GM19438 (cell line): ENCODE measurements at regions not wholly inside any gene's neighbourhood (a gene's known extent, or its start where the extent isn't known, plus 50 kb on each side); places are given as distances from the start of the nearest gene placed in this dataset.

Experiments used
- ATAC-seq: cut with Tn5 transposase; IDR thresholded peaks from one replicate; pipeline ENCODE4 v1.9.1; 2021; ENCODE audit warnings: low read depth; ENCODE audit not compliant: unreplicated experiment

DNA sequence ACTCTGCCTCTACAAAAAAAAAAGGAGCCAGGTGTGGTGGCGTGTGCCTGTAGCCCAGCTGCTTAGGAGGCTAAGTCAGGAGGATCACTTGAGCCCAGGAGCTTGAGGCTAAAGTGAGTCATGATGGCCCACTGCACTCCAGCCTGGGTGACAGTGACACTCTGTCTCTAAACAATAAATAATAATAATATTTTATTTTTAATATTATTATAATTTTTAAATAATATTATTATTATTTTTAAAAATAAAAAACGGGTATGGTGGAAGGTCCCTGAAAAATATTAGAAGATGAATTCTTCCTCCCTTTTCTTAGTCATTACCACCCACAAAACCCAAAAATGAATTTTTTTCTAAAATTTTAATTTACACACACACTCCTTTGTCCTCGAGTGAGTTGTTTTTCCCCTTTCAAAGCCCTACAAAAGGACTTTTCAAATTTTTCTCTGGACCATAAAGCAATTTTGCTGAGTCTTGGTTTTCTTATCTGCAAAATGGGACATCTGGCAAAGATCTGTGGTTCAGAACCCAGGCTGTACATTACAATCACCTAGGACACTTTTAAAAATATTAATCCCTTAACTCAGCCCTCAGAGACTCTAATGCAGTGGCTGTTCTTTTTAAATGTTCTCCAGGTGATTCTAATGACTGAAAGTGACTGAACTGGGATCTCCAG, 174.0 kb upstream of the NEBL start:
- ATAC-seq, result no peak

- ATAC-seq, result no peak
Observed at GRCh38 chr10:21069929-21070700, 173.0 kb upstream of the NEBL start.

GRCh38 chr10:21069278-21069677, 172.2 kb upstream of the NEBL start:
- no peak for ATAC-seq

DNA sequence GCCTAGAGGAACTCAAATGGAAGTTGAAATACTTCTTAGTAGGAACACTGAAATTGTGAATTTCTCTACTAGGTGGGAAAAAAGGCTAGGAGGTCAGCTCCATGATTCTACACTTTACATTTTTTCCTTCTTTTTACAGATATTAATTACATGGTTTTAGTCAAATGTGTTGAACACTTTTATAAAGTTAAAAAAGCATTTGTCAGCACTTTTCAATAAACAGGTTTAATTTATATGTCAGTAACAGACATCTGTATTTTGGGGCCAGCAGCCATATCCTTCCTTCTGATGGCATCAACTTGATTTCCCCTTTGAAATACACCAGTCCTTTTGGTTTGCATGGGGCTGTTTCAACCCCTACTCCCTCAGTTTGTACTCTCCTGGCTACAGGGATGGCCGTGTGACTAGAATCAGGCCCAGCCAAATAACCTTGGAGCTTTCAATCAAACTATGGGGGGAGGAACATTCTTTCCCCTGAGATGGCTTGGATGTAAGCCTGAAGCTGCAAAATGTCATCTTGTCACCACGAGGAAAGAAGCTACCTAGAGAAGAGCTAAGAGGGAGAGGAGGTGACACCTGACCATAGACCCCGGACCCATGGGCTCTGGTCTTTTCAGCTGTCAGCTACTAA, 171.0 kb upstream of the NEBL start:
- ATAC-seq, result no peak

DNA sequence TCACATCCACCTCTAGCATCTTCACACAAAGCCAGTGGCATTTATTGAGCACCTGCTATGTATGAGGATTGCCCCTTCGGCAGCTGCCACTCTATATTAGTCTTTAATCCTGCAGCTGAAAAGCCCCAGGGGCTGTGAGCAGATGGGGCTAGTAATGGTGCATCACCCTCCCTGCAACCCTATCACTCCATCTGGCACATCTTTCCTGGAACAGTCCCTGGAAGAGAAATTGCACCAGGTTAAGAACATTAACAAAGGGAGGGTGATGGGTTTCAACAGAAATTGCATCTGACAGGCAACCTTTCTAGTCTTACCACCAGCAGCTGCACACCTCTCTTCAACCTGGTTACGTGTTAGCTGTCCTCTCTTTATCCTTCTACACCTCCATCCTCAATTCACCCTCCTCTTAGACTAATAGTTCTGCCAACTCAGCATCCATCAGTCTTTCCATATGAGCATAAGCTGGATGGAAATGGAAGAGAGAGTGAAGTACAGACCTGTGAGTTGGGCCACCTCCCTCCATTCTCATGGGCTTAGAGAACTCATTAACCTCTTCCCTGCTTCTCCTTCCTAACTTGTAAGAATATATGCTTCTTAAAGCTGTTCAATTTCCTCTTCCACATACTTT, 168.6 kb upstream of the NEBL start:
- ATAC-seq, result no peak

GRCh38 chr10:21061982-21062381, 164.9 kb upstream of the NEBL start:
- no peak for ATAC-seq

GRCh38 chr10:21061184-21061583, 164.1 kb upstream of the NEBL start:
- no peak for ATAC-seq

DNA sequence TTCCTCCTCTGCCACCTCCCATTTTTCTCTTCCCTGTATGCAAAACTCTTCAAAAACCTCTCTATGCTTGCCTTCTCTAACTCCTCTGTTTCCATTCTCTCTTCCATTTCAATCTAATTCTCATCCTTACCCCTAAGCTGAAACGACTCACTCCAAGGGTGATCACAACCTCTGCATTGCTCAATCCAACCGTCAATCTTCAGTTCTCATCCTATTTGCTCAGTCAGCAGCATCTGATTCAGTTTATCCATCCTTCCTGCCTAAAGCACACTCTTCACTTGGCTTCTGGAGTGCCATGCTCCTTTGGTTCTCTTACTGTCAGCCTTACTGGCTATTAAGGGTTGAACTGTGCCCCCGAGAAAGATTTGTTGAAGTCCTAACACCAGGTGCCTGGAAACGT, 163.5 kb upstream of the NEBL start:
- no peak for ATAC-seq

DNA sequence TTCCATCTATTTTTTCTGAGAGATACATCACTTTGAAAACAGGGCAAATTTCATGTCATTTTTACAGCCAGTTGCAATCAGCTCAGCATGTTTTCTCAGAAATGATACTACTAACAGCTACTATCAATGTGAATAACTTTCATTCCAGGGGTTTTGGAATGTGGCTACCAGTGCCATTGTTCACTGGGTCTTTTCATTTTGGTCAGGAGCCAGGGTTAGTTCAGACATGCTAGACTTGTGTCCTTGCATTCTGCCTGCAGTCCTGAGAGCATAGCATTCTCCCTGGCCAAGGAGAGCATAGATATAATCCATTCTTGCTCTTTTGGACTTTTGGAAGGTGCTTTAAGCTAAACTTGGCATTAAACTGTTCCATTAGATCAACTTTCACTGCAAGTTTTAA, 160.9 kb upstream of the NEBL start:
- ATAC-seq, result no peak

DNA sequence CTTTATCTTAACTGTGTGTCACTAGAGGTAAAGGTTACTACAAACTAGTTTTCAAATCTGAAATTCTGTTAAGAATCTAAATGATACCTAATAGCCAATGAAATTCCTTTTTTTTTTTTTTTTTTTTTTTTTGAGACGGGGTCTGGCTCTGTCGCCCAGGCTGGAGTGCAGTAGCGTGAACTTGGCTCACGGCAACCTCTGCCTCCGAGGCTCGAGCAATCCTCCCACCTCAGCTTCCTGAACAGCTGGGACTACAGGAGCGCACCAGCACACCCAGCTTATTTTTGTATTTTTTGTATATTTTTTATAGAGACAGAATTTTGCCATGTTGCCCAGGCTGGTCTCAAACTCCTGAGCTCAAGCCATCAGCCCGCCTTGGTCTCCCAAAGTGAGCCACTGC, 160.3 kb upstream of the NEBL start:
- ATAC-seq, result no peak

- no peak for ATAC-seq
Observed at GRCh38 chr10:21056461-21056860, 159.3 kb upstream of the NEBL start.

- no peak for ATAC-seq
Observed at GRCh38 chr10:21055339-21056135, 158.4 kb upstream of the NEBL start.

DNA sequence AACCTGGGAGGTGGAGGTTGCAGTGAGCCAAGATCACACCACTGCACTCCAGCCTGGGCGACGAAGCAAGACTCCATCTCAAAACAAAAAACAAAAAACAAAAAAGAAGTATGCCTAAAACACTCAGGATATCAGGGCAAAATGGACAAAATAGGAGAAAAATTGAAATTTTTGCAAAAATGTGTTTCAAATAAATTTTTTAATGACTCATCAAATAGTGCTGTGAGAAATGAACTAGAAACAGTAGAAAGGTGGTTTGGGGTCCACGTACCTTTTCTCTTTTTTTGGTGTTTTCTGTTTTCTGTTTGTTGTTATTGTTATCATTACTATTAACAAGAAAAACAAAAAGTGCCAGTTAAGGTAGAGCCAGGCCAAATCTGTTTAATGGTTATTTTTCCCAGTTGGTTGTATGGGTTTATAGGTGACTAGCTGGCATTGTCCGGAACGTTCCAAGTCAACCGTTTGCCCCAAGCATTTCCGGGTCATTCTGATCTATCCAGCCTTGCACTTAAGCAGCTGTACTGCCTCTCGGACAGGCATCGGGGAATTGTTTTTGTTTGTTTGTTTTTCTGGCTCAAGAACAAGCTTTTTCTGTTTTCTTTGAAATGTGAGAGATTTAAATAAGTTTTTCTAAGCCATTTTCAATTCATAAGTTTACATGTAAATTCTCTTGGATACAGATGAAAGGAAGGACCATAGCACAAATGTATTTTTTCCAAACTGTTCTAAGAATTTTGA, 157.0 kb upstream of the NEBL start:
- ATAC-seq, result no peak

DNA sequence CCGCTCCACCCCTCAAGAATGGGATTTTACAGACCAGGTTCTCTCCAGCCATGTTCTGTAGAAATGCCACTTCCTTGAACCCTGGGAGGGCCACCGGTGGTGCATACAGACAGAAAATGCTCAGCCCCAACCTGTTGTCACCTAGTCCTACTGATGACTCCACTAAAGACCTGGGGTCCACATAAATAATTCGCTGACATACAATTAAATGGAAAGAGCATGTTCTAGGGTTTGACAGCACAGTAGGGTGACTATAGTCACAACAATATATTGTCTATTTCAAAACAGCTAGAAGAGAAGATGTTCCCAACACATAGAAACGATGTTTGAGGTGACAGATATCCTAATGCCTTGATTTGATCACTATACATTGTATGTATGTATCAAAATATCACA, 155.6 kb upstream of the NEBL start:
- no peak for ATAC-seq

DNA sequence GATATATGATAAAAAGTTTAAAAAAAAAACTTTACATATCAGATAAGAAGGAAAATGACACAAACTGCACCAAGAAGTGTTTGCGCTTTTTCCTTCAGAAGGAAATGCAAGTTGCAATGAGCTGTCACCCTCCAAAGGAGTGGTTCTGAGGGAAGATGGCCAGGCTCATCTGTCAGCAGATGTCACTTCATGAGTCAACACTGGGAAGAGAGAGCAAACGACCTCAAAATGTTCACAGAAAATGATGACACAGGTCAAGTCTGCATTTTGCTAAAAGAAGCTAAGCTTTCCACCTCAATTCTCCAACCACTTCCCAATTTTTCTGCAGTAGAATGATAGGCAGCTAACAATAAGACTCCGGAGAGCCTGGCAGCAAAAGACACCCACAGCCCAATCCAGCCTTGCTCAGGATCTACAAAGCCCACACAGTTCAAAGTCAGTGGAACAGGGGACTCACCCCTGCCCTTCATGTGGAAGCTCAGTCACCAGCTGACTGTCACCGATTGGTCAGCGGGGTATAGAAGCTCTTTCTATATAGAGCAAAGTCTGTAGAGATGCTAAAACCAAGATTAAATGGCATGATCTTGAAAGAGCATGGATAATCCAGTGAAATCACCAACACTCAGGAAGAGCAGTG, 155.1 kb upstream of the NEBL start:
- no peak for ATAC-seq

GRCh38 chr10:21049482-21049881, 152.4 kb upstream of the NEBL start:
- no peak for ATAC-seq

GRCh38 chr10:21048068-21048467, 151.0 kb upstream of the NEBL start:
- no peak for ATAC-seq

DNA sequence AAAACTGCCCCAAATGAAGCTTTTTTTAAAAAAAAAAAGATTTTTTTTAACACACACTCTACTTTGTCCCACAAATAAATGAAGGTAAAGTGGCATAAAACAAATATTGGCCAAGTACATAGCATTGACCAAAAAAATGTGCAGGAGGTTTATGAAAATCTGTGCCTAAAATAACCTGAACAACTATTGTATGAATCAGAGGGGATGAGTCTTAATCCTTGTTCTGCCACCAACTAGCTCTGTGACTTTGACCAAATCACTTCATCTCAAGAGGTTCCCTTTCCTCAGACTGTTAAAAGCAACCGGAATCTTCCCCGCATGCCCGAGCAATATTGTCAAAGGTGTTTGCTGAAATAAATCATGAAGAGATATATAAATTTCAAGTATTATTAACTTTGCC, 150.4 kb upstream of the NEBL start:
- no peak for ATAC-seq

GRCh38 chr10:21047096-21047495, 150.0 kb upstream of the NEBL start:
- ATAC-seq, result no peak

DNA sequence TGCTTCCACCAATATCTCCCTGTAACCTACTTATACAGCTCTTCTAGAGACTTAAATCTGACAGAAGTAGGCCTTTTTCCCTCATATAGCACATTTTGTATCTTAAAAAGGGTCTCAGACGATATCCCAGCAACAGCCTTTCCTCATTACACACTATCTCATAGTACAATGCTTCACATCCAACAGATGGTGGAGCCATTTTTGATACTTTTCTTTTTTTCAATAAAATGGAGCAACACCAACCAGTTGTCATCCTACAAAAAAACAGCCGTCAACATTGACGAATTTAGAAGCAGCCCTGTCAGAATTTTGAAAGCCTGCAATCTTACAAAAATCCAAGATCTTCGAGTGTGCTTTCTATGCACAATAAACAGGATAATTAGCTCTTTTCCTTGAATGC, 145.9 kb upstream of the NEBL start:
- no peak for ATAC-seq
